HG03095 (cell line): ENCODE measurements at regions not wholly inside any gene's neighbourhood (a gene's known extent, or its start where the extent isn't known, plus 50 kb on each side); places are given as distances from the start of the nearest gene placed in this dataset.

ENCODE experiments used
- ATAC-seq: cut with Tn5 transposase; IDR thresholded peaks from one replicate; pipeline ENCODE4 v1.9.1; 2021; ENCODE audit warnings: moderate library complexity; ENCODE audit not compliant: unreplicated experiment

DNA sequence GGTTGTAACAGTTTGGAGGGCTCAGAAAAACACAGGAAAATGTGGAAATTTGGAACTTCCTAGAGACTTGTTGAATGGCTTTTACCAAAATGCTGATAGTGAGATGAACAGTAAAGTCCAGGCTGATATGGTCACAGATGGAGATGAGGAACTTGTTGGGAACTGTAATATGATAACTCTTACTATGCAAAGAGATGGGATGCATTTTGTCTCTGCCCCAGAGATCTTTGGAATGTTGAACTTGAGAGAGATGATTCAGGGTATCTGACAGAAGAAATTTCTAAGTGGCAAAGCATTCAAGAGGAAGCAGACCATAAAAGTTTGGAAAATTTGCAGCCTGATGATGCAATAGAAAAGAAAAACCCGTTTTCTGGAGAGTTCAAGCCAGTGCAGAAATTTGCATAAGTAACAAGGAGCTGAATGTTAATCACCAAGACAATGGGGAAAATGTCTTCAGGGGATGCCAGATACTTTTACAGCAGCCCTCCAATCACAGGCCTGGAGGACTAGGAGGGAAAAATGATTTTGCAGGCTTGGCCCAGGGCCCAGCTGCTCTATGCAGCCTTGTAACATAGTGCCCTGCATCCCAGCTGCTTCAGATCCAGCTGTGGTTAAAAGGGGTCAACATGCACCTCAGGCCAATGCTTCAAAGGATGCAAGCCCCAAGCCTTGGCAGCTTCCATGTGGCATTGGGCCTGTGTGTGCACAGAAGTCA lies 572.7 kb upstream of the ATP2B1 start:
- no peak for ATAC-seq

- peak; percentile 79 for ATAC-seq
These were observed 572.0 kb upstream of the ATP2B1 start for GRCh38 chr12:90280564-90281058.

- no peak for ATAC-seq
These were observed 571.4 kb upstream of the ATP2B1 start for GRCh38 chr12:90280033-90280432.

- no peak for ATAC-seq
These were observed 566.5 kb upstream of the ATP2B1 start for GRCh38 chr12:90275088-90275487.

GRCh38 chr12:90274407-90274806 lies 565.8 kb upstream of the ATP2B1 start:
- no peak for ATAC-seq

DNA sequence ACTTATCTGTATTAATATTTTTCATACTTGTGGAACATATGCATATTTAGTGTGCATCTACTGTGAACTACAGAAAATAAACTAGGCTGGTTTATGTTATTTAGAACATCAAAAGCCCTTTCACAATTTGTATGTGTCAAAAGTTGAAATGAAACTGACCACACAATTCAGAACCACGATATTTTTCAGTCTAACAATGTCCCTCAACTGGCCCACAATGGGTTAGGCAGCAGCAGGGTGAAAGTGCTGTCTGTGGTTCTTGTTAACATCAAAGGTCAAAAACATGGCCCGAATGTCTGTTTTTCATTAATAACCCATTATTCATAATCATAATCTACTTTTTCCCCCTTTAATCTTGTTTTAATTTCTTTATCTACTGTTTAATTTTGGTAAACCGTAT lies 559.9 kb upstream of the ATP2B1 start:
- ATAC-seq: no peak

- no peak for ATAC-seq
These were observed 553.6 kb upstream of the ATP2B1 start for GRCh38 chr12:90262251-90262650.

GRCh38 chr12:90261283-90261682 lies 552.6 kb upstream of the ATP2B1 start:
- ATAC-seq: no peak

- no peak for ATAC-seq
These were observed 551.5 kb upstream of the ATP2B1 start for GRCh38 chr12:90260136-90260535.

GRCh38 chr12:90257927-90258624 lies 549.4 kb upstream of the ATP2B1 start:
- no peak for ATAC-seq

- ATAC-seq: no peak
These were observed 546.2 kb upstream of the ATP2B1 start for GRCh38 chr12:90254796-90255195.

DNA sequence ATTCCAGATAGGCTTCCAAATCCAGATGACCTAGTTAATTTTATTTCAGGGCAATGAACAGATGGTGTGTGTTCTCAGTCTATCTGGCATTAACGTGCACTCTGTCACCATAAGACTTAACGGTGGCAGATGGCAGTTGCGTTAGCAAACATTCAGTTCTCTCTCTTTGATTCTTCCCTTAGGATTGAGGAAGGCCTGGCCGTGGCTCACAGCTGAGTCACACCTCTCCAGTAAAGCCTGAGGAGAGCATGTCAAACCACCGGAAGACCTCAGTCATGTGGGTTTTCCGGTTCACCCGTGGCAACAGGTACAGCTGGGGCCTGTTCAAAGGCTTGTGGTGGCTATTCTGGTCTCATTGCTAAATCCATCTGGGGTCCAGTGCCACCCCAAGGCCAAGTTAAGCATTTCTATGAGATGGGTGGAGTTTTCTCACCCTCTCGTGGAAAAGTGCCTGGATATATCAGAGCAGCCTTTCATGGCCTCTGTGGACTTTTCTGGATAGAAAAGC lies 545.1 kb upstream of the ATP2B1 start:
- peak; percentile 100 for ATAC-seq

DNA sequence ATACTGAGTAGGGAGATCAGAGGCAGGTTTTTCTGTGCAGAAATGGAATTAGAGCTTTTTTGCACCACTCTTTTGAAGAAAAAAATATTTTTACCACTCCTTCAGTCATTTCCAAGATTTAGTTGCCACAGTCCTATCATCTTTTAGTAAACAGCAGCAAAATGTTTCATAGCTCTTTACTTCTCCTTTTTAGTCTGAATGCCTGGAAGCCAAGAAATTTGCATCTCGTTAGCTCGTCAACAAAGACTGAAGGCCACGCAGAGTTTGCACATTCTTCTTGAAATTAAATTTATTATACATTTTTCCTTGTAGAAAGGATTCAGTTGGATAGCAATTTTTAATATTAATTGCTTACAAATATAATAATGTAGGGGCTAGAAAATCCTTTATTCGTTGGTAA lies 544.5 kb upstream of the ATP2B1 start:
- ATAC-seq: no peak

DNA sequence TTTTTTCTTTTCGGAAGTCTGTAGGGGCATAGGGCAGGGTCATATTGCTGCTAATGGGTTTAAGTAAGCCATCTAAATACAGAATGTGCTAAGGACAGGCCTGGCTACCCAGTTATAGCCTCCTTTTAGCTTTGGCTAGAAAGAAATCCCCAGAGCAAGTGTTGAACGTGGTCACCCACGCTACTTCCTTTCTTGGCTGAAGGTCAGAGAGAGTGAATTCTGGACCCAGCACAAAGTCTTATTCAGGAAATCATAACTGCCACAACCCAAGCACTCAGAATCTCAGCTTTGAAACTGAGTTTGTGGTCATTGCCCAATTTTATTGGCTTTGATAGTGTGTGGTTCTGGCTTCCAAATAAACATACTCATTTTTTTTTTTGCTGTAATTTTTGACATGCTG lies 542.1 kb upstream of the ATP2B1 start:
- ATAC-seq: no peak

DNA sequence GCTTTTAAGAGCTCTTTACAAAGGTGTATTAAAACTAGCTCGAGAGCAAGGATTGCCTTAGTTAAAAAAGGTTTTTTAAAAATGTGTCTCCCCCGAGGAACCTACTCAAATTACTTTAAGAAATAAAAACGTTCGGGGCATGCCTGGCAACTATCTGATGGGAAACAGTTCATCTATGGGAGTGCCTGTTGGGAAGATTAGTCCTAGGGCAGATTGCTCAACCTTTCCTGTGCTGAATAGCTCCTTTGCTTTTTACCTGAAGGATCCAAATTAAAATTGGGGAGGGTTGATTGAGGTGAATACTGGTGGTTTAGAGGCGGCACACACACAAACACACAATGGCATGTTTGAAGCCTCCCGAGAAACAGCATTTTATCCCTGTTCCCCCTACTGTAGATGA lies 541.4 kb upstream of the ATP2B1 start:
- no peak for ATAC-seq

- ATAC-seq: no peak
These were observed 538.0 kb upstream of the ATP2B1 start for GRCh38 chr12:90246688-90247087.

DNA sequence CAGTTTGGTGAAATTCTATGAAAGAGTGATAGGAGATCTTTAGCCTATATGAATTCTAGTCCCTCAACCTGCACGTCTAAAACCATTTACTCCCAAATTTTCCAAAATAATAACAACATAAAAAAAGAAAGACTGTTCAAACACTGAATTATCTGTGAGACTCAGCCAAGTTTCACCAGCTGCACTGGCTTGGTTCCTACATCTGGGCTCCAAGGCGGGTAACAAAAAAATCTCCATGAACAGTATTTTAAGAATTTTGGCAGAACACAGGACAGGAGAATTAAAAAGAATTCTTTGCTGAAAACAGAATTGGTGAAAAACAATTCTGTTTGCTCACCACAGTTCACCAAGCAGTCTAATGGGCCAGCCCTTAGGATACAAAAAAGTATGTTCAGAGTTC lies 536.8 kb upstream of the ATP2B1 start:
- ATAC-seq: no peak

- ATAC-seq: no peak
These were observed 535.6 kb upstream of the ATP2B1 start for GRCh38 chr12:90244232-90244631.

GRCh38 chr12:90243211-90243610 lies 534.6 kb upstream of the ATP2B1 start:
- no peak for ATAC-seq

DNA sequence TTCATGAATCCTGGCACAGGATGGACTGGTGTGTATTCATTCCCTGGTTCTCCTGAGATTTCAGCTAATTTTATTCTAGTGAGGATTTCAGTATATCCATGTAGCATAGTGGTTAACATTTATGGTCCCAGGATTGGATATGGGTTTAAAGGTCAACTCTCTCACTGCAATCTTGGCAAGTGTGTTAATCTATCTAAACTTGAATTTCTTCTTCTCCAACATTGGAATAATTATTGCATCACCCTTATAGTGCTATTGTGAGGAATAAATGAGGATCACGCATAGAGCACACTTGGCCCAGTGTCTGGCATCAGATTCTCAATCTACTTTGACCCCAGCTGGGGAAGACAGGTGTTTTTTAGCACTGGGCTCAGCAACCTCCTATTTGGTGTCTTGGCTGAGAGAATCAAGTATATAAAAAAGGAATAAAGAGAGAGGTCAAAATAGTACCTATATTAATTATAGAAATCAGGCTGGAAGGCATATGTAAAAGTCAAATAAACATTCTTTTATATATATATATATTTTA lies 531.2 kb upstream of the ATP2B1 start:
- no peak for ATAC-seq

GRCh38 chr12:90238663-90239271 lies 530.1 kb upstream of the ATP2B1 start:
- no peak for ATAC-seq

DNA sequence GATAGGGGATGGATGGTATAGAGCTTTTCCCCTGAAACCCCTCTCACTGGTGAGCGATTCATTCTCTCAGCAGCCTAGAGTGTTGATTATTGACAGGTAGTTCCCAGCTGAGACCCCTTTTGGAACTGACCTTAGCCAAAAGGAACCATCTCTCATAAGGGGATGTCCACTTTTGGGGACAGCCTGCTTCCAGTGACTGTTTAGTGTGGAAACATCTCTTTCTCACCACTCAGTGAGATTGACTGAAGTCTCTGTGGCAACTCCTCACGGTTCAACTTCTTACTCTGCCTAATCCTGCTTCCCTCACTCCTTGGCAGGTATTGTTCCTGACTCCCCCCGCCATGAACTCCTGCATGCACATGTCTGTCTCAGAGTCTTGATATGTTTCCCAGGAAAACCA lies 529.2 kb upstream of the ATP2B1 start:
- no peak for ATAC-seq
